HG03139 (cell line): ENCODE measurements at regions not wholly inside any gene's neighbourhood (a gene's known extent, or its start where the extent isn't known, plus 50 kb on each side); places are given as distances from the start of the nearest gene placed in this dataset.
"Not testable (repeated sequence)": the region's sequence is repeated elsewhere in the genome, so short reads cannot be mapped to it uniquely, and the experiment has no call there.

Experiments used
- ATAC-seq: cut with Tn5 transposase; IDR thresholded peaks from one replicate; pipeline ENCODE4 v1.9.1; 2021; ENCODE audit not compliant: unreplicated experiment

GRCh38 chr5:39933061-39933460 is 508.3 kb upstream of the DAB2 start:
- no peak for ATAC-seq

- ATAC-seq, result no peak
These were observed 503.9 kb upstream of the DAB2 start for GRCh38 chr5:39928709-39929108.

- no peak for ATAC-seq
These were observed 495.1 kb upstream of the DAB2 start for GRCh38 chr5:39919876-39920275.

- no peak for ATAC-seq
These were observed 488.1 kb upstream of the DAB2 start for GRCh38 chr5:39912906-39913305.

- ATAC-seq, result not testable (repeated sequence)
These were observed 482.6 kb upstream of the DAB2 start for GRCh38 chr5:39907267-39907951.

GRCh38 chr5:39906146-39906545 is 481.4 kb upstream of the DAB2 start:
- ATAC-seq, result no peak

GRCh38 chr5:39905356-39905755 is 480.6 kb upstream of the DAB2 start:
- no peak for ATAC-seq

GRCh38 chr5:39902626-39903025 is 477.8 kb upstream of the DAB2 start:
- ATAC-seq, result no peak

GRCh38 chr5:39898731-39899130 is 474.0 kb upstream of the DAB2 start:
- ATAC-seq, result no peak

- no peak for ATAC-seq
These were observed 471.9 kb upstream of the DAB2 start for GRCh38 chr5:39896706-39897105.

- ATAC-seq, result no peak
These were observed 471.3 kb upstream of the DAB2 start for GRCh38 chr5:39896104-39896503.

- no peak for ATAC-seq
These were observed 467.9 kb upstream of the DAB2 start for GRCh38 chr5:39892708-39893107.

- ATAC-seq, result no peak
These were observed 466.6 kb upstream of the DAB2 start for GRCh38 chr5:39891376-39891775.

GRCh38 chr5:39880985-39881384 is 456.2 kb upstream of the DAB2 start:
- no peak for ATAC-seq

GRCh38 chr5:39877479-39877878 is 452.7 kb upstream of the DAB2 start:
- ATAC-seq, result no peak

GRCh38 chr5:39876146-39876545 is 451.4 kb upstream of the DAB2 start:
- ATAC-seq, result no peak

- ATAC-seq, result no peak
These were observed 445.4 kb upstream of the DAB2 start for GRCh38 chr5:39870137-39870536.

GRCh38 chr5:39869396-39869795 is 444.6 kb upstream of the DAB2 start:
- no peak for ATAC-seq

GRCh38 chr5:39867923-39868322 is 443.1 kb upstream of the DAB2 start:
- no peak for ATAC-seq

GRCh38 chr5:39863926-39864552 is 439.3 kb upstream of the DAB2 start:
- no peak for ATAC-seq

- ATAC-seq, result no peak
These were observed 432.3 kb upstream of the DAB2 start for GRCh38 chr5:39857041-39857440.

GRCh38 chr5:39854771-39855410 is 430.1 kb upstream of the DAB2 start:
- peak; percentile 70 for ATAC-seq
